GM19395 (cell line): ENCODE measurements at regions not wholly inside any gene's neighbourhood (a gene's known extent, or its start where the extent isn't known, plus 50 kb on each side); places are given as distances from the start of the nearest gene placed in this dataset.

Experiments used
- ATAC-seq: cut with Tn5 transposase; IDR thresholded peaks from one replicate; pipeline ENCODE4 v1.9.1; 2021; ENCODE audit warnings: mild to moderate bottlenecking, moderate library complexity; ENCODE audit not compliant: unreplicated experiment

- no peak for ATAC-seq
Observed at GRCh38 chr17:15177343-15177742, 87.8 kb downstream of the PMP22 start.

GRCh38 chr17:15175356-15175755 lies 89.8 kb downstream of the PMP22 start:
- no peak for ATAC-seq

GRCh38 chr17:15171167-15172047 lies 93.7 kb downstream of the PMP22 start:
- peak; percentile 65 for ATAC-seq

- ATAC-seq: no peak
Observed at GRCh38 chr17:15169676-15170075, 95.5 kb downstream of the PMP22 start.

GRCh38 chr17:15168379-15168778 lies 96.7 kb downstream of the PMP22 start:
- no peak for ATAC-seq

- no peak for ATAC-seq
Observed at GRCh38 chr17:15161395-15161794, 103.7 kb downstream of the PMP22 start.

- no peak for ATAC-seq
Observed at GRCh38 chr17:15157051-15157450, 108.1 kb downstream of the PMP22 start.

- ATAC-seq: no peak
Observed at GRCh38 chr17:15154618-15155017, 110.5 kb downstream of the PMP22 start.

- no peak for ATAC-seq
Observed at GRCh38 chr17:15145621-15146020, 119.5 kb downstream of the PMP22 start.

GRCh38 chr17:15143524-15143923 lies 121.6 kb downstream of the PMP22 start:
- no peak for ATAC-seq

- no peak for ATAC-seq
Observed at GRCh38 chr17:15134363-15134762, 130.8 kb downstream of the PMP22 start.

GRCh38 chr17:15133826-15134225 lies 131.3 kb downstream of the PMP22 start:
- ATAC-seq: no peak

GRCh38 chr17:15133143-15133542 lies 132.0 kb downstream of the PMP22 start:
- ATAC-seq: no peak

- no peak for ATAC-seq
Observed at GRCh38 chr17:15130426-15130825, 134.7 kb downstream of the PMP22 start.

- no peak for ATAC-seq
Observed at GRCh38 chr17:15129986-15130385, 135.1 kb downstream of the PMP22 start.

- no peak for ATAC-seq
Observed at GRCh38 chr17:15124746-15125145, 140.4 kb downstream of the PMP22 start.

GRCh38 chr17:15124264-15124595 lies 140.9 kb downstream of the PMP22 start:
- ATAC-seq: no peak

- no peak for ATAC-seq
Observed at GRCh38 chr17:15123593-15124263, 141.4 kb downstream of the PMP22 start.

- no peak for ATAC-seq
Observed at GRCh38 chr17:15122857-15123256, 142.3 kb downstream of the PMP22 start.

- ATAC-seq: no peak
Observed at GRCh38 chr17:15121426-15121825, 143.7 kb downstream of the PMP22 start.

GRCh38 chr17:15119968-15120367 lies 145.2 kb downstream of the PMP22 start:
- no peak for ATAC-seq

- no peak for ATAC-seq
Observed at GRCh38 chr17:15117239-15117638, 147.9 kb downstream of the PMP22 start.
